RPMI7951 (cell line): ENCODE measurements at regions not wholly inside any gene's neighbourhood (a gene's known extent, or its start where the extent isn't known, plus 50 kb on each side); places are given as distances from the start of the nearest gene placed in this dataset.

ENCODE experiments used
- DNase-seq: peaks from one replicate; pipeline ENCODE4 v3.0.0-alpha.2; 2012; ENCODE audit warnings: low read depth

- DNase-seq = no peak
Observed at GRCh38 chr2:147137711-147138110, 707.1 kb upstream of the ACVR2A start.

GRCh38 chr2:147135376-147135775 is 709.5 kb upstream of the ACVR2A start:
- DNase-seq = no peak

GRCh38 chr2:147133286-147133908 is 711.4 kb upstream of the ACVR2A start:
- no peak for DNase-seq

- DNase-seq = no peak
Observed at GRCh38 chr2:147125145-147125544, 719.7 kb upstream of the ACVR2A start.

GRCh38 chr2:147122944-147123343 is 721.9 kb upstream of the ACVR2A start:
- DNase-seq = no peak

GRCh38 chr2:147110962-147111361 is 733.9 kb upstream of the ACVR2A start:
- DNase-seq = no peak

- no peak for DNase-seq
Observed at GRCh38 chr2:147110317-147110716, 734.5 kb upstream of the ACVR2A start.

GRCh38 chr2:147109291-147109690 is 735.5 kb upstream of the ACVR2A start:
- no peak for DNase-seq

- DNase-seq = no peak
Observed at GRCh38 chr2:147108548-147108947, 736.3 kb upstream of the ACVR2A start.

GRCh38 chr2:147101941-147102790 is 742.7 kb upstream of the ACVR2A start:
- no peak for DNase-seq

GRCh38 chr2:147100406-147101035 is 744.3 kb upstream of the ACVR2A start:
- peak; percentile 15 for DNase-seq

GRCh38 chr2:147099845-147100244 is 745.0 kb upstream of the ACVR2A start:
- no peak for DNase-seq

GRCh38 chr2:147098940-147099339 is 745.9 kb upstream of the ACVR2A start:
- no peak for DNase-seq

GRCh38 chr2:147097747-147098146 is 747.1 kb upstream of the ACVR2A start:
- DNase-seq = no peak

GRCh38 chr2:147096671-147097070 is 748.2 kb upstream of the ACVR2A start:
- DNase-seq = no peak

GRCh38 chr2:147095376-147095775 is 749.5 kb upstream of the ACVR2A start:
- no peak for DNase-seq

GRCh38 chr2:147094077-147094476 is 750.8 kb upstream of the ACVR2A start:
- DNase-seq = no peak

- DNase-seq = no peak
Observed at GRCh38 chr2:147092266-147092665, 752.6 kb upstream of the ACVR2A start.

- no peak for DNase-seq
Observed at GRCh38 chr2:147091448-147091847, 753.4 kb upstream of the ACVR2A start.

- no peak for DNase-seq
Observed at GRCh38 chr2:147088871-147089270, 756.0 kb upstream of the ACVR2A start.

GRCh38 chr2:147086715-147087114 is 758.1 kb upstream of the ACVR2A start:
- DNase-seq = no peak

- DNase-seq = no peak
Observed at GRCh38 chr2:147083664-147084063, 761.2 kb upstream of the ACVR2A start.
